Cerebellar nuclear complex (tissue), 1 donor: ENCODE measurements at regions not wholly inside any gene's neighbourhood (a gene's known extent, or its start where the extent isn't known, plus 50 kb on each side); places are given as distances from the start of the nearest gene placed in this dataset.
"Not testable (repeated sequence)": the region's sequence is repeated elsewhere in the genome, so short reads cannot be mapped to it uniquely, and the experiment has no call there.

Source experiments
- DNase-seq, 2 experiments: peaks; one replicate each; lab custom pipeline; 2025; lab: John Stamatoyannopoulos, UW

DNA sequence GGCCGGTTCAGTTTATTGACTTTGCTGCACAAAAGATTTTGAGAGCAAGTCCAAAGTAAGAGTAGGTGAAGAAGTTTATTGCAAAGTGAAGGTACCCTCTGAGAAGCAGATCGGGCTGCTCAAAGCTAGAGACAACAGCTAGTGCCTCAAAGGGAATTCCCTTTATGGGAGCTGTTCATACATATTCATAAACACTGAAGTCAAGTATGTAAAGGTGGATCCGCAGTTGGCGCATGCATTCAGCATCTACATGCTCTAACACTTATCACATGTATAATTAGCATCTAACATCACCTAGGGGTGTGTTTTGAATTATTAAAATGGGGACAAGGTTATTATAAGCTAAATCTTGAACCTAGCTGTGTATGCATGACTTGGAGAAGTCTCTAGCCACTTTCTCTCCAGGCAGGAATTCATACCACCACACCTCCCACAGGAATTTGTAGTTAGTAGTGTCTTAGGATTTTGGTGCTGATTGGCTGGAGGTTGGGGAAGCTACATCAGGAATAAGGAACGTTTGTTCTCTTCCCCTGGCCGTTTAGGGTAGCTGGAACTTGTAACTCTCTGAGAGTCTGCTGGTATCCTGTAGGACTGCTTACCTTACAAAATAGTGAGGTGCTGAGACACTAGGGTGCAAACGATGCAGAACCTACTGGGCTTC lies 1633.9 kb downstream of the GRIK2 start:
- DNase-seq, result no peak

DNA sequence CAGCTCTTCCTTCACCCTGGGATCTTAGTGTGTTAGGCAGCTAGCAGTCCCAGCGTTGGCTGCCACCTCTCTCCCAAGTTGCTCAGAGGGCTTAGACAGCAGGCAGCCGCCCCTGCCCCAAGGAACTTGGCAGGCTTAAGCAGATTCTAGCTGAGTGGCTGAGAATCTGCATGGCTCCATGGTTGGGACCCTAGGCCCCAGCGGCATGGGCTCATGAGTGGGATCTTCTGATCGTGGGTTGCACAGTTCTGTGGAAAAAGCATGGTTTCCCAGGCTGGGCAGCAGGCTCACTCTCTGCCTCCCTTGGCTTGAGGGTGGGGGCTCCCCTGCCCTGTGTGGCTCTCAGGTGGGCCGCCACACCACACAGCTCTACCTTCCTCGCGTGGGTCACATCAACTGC lies 1624.9 kb downstream of the GRIK2 start:
- no peak for DNase-seq

DNA sequence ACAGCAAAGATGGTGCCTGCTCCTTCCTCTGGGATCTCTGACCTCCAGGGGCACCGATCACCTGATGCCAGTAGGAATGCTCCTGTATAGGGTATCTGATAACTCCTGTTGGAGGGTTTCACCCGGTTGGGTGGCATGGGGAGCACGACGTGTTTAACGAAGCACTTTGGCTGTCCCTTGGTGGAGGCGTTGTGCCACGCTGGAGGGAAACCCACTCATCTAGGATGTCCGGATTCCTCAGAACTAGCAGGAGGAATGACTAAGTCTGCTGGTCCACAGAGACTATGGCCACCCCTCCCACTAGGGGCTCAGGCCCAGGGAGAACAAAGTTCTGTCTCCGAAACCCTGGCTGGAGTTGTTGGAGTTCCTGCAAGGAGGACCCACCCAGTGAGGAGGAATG lies 1624.4 kb downstream of the GRIK2 start:
- no peak for DNase-seq

DNA sequence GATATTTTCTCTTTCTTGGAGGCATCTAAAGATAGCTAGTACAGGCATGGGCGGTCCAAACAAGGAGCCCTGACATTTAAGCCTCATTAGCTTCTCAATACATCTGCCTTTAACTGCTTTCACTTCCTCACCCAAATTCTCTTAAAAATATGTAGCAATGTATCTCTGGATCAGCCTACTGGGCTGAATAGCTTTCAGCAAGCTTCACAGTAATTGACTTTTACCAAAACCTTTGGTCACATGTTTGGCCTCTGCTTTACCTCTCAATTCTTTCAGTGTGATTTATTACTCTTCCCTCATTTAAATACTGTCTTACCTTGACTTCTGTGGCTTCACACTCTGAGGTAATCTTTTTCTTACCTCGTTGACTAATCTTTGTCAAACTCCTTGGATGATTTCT lies 1618.1 kb downstream of the GRIK2 start:
- DNase-seq, result no peak

DNA sequence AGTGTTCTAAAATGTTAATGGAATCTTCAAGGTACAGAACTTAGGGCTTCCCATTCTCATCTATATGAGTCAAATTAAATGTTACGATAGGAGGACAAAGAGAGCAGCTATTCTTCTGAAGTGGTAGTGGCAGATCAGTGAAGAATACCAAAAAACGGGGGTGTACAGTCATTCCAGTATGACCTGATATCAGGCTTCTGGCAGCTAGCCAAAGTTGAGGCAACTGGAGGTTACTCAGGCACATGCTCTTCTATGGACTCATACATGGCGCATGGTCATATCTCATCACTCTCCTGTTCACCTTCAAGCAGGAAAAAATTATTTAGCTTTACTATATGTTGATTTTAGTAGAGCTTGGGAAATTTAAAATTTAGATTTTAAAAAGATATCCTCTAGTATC lies 1608.8 kb downstream of the GRIK2 start:
- no peak for DNase-seq

DNA sequence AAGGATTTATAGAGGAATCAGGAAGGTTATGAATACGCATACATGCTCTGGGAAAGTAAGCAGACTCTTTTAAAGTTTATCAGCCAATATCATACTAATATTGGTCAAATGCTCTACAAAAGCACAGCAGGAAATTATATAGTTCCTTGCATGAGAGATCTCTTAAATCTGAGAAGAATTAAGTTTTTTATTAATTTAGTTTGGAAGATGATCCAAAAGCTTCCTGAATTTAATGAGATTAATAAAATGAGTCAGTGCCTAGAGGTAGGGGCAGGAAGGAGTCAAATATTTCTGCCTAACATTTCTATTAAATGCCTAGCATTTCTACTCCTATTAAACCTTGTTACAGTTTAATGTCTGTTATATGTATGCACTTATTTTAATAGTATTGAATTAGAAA lies 1608.2 kb downstream of the GRIK2 start:
- DNase-seq, result no peak

DNA sequence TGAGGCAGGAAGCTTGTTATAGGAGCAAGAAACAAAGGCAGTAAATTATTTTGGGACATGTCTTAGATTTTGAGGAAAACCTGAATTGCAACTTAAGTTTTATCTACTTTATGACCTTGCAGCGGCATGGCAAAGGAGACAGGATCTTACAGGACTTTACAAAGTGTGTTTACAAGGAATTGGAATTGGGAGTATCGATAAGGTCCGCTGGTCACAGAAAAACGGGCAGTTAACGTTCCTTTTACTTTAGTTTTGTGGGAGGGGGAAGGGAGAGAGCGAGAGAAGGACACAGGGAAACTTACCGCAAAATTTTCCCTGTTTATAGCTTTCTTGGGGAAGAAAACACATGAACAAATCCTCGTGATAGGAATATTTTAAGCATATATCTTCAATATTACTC lies 1607.2 kb downstream of the GRIK2 start:
- DNase-seq, result no peak

DNA sequence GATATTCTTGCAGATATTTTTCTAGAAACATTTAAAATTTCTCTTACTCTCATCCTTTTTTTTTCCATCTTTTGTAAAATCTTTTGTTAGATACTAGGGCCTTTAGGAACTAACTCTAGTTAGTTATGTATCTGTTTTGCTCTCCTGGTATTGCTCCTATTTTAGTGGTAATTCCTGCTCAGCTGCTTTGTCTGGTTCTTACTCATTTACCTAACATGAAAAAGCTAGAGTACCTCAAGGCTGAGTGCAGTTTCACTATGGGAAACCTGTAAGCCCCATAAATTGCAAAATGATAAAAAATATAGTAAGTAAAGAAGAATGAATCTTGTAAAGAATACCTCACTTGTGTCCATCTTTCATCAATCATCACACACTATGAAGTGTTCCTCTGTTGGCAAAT lies 1602.0 kb downstream of the GRIK2 start:
- no peak for DNase-seq

DNA sequence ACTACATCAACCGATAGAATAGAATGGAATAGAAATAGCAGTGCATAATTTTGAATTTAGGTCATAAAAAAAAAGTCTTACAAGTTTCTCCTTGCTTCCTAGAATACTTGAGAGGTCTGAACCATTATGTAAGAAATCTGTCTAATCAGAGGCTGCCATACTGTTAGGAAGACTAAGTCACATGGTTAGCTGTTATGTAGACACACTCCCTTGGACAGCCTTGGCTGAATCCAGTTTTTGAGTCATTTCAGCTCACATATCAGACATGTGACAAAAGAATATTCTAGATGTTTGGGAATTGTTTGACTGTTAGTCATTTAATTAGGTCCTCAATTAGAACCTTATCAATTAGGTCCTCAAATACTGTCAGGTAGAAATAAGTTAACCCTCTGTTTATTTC lies 1601.4 kb downstream of the GRIK2 start:
- DNase-seq, result no peak

DNA sequence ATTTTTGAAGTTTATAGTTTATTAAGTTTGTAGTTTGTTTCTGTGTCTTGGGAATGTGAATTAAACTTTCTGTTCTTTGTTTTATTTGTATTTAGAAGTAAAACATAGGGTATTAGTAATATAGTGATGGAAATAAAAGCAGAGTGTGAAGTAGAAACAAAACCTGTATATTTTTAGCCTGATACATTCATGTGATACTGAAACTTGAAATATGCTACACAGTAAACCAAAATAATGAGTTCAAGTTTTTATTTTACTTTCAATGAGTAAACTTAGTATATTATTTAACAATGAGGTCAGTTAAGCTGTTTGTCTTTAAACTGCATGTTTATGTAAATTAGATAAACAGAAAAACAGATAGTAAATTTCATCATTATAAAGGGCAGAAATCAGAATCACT lies 1592.6 kb downstream of the GRIK2 start:
- DNase-seq, result no peak

DNA sequence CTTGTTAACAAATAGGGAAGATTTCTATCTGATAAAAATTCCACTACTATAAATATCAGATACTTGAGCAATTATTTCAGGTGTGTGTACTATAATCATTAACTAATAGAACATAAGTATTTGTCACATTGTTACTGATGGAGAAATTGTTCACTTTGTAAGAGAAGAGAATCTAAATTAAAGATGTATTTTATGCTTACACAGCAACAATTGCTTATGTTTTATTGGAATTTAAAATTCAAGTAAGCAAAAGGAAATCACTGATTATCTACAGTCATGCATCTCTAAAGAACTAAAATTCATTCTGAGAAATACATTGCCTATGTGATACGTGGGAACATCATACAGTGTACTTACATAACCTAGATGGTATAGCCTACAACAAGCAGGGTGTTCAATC lies 1590.8 kb downstream of the GRIK2 start:
- DNase-seq, result no peak

DNA sequence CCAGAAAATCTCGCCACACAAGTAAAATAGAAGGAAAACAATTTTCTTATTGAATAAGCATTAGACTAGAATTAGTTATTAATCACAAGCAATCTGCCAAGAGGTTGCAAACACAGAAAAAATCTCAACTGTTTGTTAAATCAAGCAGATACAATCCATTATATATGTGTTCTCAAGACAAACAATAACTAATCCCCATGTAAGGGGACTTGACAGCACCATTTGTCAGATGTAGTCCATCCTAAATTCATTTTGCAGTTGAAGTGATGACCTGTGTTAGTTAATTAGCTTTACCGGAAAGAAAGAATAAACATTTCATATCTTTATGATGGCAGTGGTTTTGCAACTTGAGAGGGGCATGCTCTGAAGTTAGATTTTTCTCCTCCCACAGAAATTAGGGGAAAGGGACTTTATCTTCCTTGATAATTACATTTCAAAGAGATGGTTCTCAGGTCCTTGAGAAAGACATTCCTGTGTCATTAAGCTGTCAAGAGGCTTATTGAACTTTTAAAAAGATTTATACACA lies 1588.0 kb downstream of the GRIK2 start:
- DNase-seq, result no peak

DNA sequence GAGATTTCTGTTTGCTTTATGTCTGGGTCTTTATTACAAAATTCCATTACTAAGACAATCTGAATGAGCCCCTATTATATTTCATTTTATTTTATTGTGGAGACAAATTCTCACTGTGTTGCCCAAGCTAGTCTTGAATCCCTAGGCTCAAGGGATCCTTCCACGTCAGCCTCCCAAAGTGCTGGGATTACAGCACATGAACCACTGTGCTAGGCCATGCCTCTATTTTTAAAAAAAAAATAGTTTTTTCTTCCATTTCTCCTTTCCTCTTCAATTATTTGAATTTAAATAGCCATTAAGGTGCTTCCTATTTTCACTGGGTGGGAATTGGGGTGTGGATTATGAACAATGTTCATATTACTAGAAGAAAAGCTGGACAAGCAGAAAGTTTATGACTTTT lies 1587.4 kb downstream of the GRIK2 start:
- DNase-seq, result no peak

DNA sequence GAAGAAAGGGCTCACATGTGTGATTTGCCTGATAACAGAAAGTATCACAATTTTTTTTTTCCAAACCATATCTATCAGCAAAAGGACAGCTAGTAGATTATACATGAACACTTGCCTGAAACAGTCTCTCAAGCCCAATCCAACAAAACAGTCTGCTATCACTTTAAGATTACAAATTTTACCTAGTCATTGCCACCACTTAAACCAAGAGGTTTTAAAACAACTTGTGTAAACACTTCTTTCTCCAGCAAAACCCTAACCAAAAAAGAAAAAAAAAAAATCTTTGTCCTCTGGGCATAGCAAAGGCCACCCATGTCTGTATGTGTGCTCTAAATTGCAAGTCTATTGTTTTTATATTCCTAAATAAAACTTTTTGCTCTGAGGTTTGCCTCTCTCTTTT lies 1568.4 kb downstream of the GRIK2 start:
- no peak for DNase-seq

DNA sequence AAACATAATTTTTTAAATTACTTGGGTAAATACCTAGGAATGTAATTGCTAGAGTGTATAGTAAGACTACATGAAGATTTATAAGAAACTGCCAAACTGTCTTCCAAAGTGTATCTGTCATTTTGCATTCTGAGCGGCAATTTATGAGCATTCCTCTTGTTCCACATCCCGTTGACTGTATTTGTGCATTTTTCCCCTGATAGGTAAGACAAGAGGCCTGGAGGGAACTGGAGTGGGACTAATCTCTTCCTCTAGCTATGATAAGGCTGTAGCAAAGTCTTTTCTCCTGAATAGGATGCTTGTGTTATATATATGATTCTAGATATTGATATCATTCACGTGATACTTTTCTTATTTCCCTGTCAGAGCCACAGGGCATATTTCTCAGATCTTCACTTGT lies 1557.5 kb downstream of the GRIK2 start:
- DNase-seq, result no peak

DNA sequence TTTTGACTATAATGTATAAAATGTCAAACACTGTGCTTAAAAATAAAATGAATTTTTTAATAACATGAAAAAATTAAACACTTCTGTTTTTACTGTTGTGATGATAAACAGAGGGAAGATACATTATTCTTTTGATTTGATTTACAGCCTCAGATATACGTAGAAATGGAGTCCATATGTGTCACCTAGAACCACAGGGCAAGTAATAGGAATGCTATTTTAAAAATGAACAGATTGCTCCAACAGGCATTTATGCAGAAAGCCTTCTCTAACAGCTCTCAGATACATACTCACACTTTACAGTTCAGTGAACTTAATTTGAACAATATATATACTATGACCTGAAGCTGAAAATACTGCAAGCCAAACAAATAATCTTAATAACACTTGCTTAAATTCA lies 1551.0 kb downstream of the GRIK2 start:
- DNase-seq, result no peak

DNA sequence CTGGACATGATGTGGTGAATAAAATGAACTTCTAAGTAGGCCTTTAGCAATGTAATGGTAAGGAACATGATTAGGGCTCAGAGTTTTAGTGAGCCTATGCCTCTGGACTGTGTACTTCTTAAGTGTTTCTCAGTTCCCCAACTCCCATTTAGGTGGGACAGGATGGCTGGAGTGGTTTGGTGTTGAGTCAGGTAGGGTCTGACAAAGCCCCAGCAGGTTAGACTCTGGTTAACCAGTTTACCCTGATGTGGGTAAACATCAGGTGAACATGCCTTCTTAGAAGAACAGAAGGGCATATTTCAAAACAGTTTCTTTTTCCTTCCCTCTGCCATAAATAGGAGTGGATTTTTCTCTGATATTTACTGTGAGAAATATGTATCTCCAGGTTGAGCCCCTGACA lies 1548.7 kb downstream of the GRIK2 start:
- DNase-seq, result no peak

DNA sequence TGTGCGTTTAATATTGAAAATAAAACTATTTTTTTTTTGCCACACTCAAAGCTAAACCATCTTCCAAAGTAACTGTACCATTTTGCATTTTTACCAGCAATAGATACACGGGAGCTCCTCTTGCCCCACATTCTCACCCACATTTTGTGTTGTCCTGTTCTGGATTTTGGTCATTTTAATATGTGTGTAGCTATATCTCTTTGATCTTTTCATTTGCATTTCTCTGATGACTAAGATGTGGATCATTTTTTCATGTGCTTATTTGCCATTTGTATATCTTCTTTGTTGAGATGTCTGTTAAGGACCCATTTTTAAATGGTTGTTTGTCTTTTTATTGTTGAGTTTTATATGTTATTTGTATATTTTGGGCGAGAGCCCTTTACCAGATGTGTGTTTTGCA lies 1543.5 kb downstream of the GRIK2 start:
- DNase-seq, result no peak

DNA sequence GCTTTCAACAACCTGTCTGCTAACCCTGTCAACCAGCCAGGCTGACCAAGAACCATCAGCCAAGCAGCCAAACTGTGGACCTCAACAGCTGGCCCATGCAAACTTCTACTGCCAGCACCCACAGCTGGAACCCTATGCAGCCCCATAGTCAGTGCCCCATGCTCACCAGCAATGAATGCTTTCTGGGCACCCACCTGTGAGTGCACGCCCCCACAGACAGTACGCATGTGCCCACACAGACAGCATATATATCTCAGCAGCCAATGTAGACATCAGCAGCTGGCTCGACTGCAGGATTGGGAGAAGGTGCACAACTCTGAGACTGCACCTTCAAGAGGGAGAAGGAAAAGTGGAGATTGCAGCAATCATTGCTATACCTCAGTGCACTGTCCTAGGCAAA lies 1534.6 kb downstream of the GRIK2 start:
- no peak for DNase-seq

DNA sequence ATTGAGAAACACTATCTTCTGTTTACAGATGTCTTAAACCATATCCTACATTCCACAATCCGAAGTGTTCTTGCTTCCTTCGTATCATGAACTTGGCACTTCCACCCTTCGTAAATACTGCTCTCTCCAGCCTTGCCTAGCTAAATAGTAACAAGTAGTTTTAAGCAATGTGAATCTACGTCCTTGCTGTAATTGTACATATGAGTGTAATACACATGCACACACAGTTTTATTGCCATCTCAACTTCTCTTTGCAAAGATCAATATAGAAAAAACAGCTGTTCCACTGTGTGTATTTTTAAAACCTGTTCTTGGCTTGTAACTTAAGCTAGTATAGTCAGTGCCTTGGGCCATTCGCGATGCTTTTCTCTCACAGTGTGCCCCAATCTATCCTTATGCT lies 1524.7 kb downstream of the GRIK2 start:
- no peak for DNase-seq

DNA sequence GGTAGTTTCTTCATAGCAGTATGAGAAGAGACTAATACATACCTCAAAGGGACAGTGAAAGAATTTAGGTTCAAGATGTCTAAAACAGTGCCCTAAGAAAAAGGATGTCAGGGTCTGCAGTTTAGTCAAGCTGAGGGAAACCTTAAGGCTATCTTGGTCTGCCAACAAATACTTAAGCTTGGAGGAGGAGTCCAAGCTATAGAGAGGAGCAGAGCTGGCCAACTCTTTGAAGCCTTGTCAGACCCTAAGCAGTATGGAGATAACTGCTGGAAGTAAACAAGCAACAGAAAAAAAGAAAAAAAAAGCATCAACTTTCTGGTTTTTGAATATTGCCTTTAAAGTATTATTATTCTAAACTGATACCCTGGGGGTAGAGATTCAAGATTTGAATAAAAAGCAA lies 1518.1 kb downstream of the GRIK2 start:
- DNase-seq, result no peak

DNA sequence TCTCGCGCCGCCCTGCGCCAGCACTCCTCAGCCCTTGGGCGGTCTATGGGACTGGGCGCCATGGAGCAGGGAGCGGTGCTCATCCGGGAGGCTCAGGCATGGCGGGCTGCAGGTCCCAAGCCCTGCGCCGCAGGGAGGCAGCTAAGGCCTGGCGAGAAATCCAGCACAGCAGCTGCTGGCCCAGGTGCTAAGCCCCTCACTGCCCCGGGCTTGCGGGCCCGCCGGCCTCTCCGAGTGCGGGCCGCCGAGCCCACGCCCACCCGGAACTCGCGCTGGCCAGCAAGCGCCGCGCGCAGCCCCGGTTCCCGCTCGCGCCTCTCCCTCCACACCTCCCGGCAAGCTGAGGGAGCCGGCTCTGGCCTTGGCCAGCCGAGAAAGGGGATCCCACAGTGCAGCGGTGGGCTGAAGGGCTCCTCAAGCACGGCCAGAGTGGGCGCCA lies 1517.2 kb downstream of the GRIK2 start:
- DNase-seq, result not testable (repeated sequence)

DNA sequence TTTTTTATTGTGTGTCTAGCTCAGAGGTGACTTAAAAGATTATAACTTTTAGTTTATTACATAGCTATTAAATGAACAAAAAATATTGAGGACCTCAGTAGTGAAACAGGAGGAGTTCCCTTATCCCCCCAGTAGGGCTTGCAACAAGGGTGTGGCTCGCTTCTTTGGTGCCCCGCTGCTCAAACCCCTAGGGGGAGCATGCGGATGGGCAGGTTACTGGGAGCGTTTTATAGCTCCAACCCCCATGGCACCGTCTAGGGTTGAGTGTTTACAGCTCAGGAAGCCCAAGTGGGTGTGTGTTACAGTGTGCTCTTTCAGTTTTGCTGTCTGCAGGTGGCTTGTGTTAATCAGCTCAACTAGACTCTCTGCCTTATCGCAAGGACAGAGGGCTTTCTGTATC lies 1513.7 kb downstream of the GRIK2 start:
- no peak for DNase-seq

DNA sequence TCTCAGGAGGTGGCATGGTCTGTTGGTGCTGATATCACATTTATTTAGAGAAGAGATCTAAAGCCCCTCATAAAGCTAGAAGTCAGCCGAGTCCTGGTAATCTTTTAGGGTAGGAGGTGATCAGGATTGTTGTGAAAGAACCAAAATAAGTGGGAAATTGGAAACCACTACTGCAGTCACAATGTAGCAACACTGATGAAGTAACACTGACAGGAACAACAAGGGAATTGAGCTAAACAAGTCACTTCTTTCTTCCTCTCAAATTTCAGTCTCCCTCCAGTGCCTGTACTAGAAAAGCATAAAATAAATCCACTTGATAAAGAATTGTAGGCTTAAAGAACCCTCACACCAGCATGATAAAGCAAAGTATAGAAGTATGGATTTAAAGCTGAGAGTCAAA lies 1509.0 kb downstream of the GRIK2 start:
- DNase-seq, result no peak
